ENCODE measurements at regions not wholly inside any gene's neighbourhood (a gene's known extent, or its start where the extent isn't known, plus 50 kb on each side); places are given as distances from the start of the nearest gene placed in this dataset.

DNA sequence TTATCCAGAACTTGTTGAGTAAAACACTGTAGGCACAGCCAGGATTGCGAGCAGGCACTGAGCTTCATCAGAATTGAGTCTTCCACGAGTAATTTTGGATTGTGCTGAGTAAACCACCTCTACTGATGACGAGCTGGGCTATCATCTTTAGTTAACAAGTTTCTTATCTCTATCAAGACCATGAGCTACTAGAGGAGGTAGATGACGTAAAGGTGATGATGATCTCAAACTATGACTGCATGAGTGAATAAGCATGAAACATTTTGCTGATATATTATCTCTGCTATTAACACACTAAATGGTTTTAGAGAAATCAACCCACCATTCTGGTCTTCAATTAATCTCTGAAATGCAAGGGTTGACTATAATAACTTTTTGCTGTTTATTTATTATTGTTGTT, 506.0 kb downstream of the GBE1 start:
- in situ Hi-C loops (cut with MboI; ENCODE audit: low pct_unique_long_range_greater_than_20kb, low sequenced_read_pairs, unreplicated experiment), result no loop called here
- no peak for DNase-seq (ENCODE audit: low spot score)
- TF ChIP-seq, protein P1, sequence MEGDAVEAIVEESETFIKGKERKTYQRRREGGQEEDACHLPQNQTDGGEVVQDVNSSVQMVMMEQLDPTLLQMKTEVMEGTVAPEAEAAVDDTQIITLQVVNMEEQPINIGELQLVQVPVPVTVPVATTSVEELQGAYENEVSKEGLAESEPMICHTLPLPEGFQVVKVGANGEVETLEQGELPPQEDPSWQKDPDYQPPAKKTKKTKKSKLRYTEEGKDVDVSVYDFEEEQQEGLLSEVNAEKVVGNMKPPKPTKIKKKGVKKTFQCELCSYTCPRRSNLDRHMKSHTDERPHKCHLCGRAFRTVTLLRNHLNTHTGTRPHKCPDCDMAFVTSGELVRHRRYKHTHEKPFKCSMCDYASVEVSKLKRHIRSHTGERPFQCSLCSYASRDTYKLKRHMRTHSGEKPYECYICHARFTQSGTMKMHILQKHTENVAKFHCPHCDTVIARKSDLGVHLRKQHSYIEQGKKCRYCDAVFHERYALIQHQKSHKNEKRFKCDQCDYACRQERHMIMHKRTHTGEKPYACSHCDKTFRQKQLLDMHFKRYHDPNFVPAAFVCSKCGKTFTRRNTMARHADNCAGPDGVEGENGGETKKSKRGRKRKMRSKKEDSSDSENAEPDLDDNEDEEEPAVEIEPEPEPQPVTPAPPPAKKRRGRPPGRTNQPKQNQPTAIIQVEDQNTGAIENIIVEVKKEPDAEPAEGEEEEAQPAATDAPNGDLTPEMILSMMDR (IDR thresholded peaks at IDR 0.05; ENCODE audit: extremely low read depth, insufficient read depth, missing control alignments), result no peak

DNA sequence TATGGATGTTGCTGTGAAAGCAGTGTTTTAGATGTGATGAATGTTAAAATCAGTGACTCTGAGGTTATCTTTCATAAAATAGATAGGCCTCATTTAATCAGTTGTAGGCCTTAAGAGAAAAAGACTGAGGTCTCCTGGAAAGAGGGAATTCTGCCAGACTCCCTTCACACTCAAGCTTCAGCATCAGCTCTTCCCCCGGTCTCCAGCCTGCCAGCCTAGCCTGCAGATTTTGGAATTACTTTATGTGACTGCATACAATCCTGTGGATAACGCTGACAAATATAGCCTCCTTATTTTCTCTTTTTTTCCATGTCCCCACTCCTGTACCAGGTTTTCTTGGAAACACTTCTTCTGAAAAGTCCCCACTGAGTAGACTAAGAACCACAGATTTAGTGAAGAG, 510.3 kb downstream of the GBE1 start:
- no peak for DNase-seq (ENCODE audit: low spot score)
- in situ Hi-C loops (cut with MboI; ENCODE audit: low pct_unique_long_range_greater_than_20kb, low sequenced_read_pairs, unreplicated experiment), result no loop called here
- TF ChIP-seq, protein P1 (IDR thresholded peaks at IDR 0.05; ENCODE audit: extremely low read depth, insufficient read depth, missing control alignments), result no peak

DNA sequence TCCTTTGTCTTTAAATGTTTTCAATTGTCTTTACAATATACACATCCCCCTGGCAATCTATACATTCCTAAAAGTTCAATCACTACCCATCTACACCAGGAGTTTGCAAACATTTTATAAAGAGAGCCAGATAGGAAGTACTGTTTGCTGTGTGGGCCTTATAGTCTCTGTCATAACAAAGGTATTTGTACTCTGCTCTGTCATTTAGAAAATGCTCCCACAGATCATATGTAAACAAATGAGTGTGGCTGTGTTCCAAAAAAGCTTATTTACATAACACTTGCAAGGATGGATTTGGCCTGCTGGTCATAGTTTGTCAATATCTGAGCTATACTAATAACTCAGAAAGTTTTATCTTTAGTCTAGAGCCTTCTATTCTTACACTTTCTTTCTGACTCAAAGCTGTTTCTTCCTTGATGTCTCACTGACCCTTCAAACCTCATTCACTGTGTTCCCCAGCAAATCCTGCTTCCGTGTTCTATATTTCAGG, 511.9 kb downstream of the GBE1 start:
- no peak for DNase-seq (ENCODE audit: low spot score)

DNA sequence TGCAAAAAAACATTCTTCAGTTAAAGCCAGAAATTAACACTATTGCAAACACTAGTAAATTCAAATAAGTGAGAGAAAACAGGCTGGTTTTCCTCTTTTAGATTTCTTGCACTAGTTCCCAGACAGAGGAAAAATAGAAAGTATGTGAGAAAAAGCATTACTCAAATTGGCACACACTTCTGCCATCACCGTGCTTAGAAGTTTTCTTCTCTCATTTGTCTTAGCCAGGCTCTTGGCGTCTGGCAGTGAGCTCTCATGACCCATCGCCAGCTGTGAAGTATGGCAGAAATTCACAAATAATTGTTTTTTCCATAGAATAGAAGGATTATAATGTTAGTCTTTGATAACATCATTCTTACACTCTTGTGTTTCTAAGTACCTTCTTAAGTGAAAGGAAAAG, 515.9 kb downstream of the GBE1 start:
- in situ Hi-C loops (cut with MboI; ENCODE audit: low pct_unique_long_range_greater_than_20kb, low sequenced_read_pairs, unreplicated experiment), result no loop called here
- TF ChIP-seq, protein P1 (IDR thresholded peaks at IDR 0.05; ENCODE audit: extremely low read depth, insufficient read depth, missing control alignments), result no peak

More for the DNA sequence above, 511.9 kb downstream of the GBE1 start:
- in situ Hi-C loops (cut with MboI; ENCODE audit: low pct_unique_long_range_greater_than_20kb, low sequenced_read_pairs, unreplicated experiment), result no loop called here
- TF ChIP-seq, protein P1 (IDR thresholded peaks at IDR 0.05; ENCODE audit: extremely low read depth, insufficient read depth, missing control alignments), result no peak

GRCh38 chr3:81245043-81245442, 516.4 kb downstream of the GBE1 start:
- TF ChIP-seq, protein P1 (IDR thresholded peaks at IDR 0.05; ENCODE audit: extremely low read depth, insufficient read depth, missing control alignments), result no peak
- in situ Hi-C loops (cut with MboI; ENCODE audit: low pct_unique_long_range_greater_than_20kb, low sequenced_read_pairs, unreplicated experiment), result no loop called here

More for the DNA sequence above, 515.9 kb downstream of the GBE1 start:
- no peak for DNase-seq (ENCODE audit: low spot score)

DNA sequence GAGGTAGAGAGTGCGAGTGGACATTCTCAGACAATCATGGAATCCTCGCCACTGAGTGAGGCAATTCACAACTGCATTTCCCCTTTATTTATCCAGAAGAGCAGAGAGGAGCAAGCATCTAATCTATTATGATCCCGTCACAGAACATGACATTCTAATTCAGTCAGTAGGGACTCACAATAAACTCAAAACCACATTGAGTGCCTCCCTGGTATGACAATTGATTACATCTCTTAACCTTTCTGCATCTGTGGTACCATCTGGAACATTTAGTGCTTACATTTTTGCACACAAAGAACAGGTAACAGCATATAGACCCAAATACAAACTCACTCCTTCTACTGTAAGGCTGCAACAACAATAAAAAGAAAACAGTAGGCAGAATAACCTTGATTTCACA, 517.2 kb downstream of the GBE1 start:
- TF ChIP-seq, protein P1 (IDR thresholded peaks at IDR 0.05; ENCODE audit: extremely low read depth, insufficient read depth, missing control alignments), result no peak
- in situ Hi-C loops (cut with MboI; ENCODE audit: low pct_unique_long_range_greater_than_20kb, low sequenced_read_pairs, unreplicated experiment), result no loop called here
- no peak for DNase-seq (ENCODE audit: low spot score)

More at GRCh38 chr3:81245043-81245442, 516.4 kb downstream of the GBE1 start:
- DNase-seq (ENCODE audit: low spot score), result no peak

DNA sequence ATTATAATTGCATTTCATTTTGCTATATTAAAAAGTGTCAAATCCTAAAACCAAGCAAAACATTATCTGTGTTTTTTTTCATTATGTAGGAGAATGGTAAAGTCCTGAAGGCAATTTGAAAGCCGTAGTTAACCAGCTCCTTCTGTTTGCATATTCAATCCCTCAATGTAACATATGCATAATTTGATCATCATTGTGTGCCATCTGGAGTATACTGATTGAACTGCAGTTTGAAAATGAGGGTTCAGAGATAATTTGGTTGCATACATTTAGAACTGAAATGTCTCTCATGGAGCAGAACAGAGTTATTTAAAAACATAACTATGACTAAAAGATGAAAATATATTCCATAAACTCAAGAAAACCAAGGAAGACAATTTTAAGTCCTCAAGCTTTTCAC, 518.6 kb downstream of the GBE1 start:
- TF ChIP-seq, protein P1 (IDR thresholded peaks at IDR 0.05; ENCODE audit: extremely low read depth, insufficient read depth, missing control alignments), result peak; percentile 40
- no peak for DNase-seq (ENCODE audit: low spot score)
- in situ Hi-C loops (cut with MboI; ENCODE audit: low pct_unique_long_range_greater_than_20kb, low sequenced_read_pairs, unreplicated experiment), result no loop called here
